ENCODE measurements at regions not wholly inside any gene's neighbourhood (a gene's known extent, or its start where the extent isn't known, plus 50 kb on each side); places are given as distances from the start of the nearest gene placed in this dataset.

GRCh38 chrX:43373032-43373431, 283.1 kb upstream of the MAOA start:
- TF ChIP-seq POLR2AphosphoS5 (IDR thresholded peaks at IDR 0.05; ENCODE audit: low read depth, low read length) (no peak), FOXP2 (optimal IDR thresholded peaks at IDR 0.05; ENCODE audit: borderline replicate concordance, extremely low read depth, extremely low read length, insufficient read depth) (no peak)
